Stimulated activated CD4-positive, alpha-beta T cell treated with anti-CD3 and anti-CD28 coated beads, Interleukin-4, amount 100 ng/mL, for 48 hours (primary cell): ENCODE measurements at regions not wholly inside any gene's neighbourhood (a gene's known extent, or its start where the extent isn't known, plus 50 kb on each side); places are given as distances from the start of the nearest gene placed in this dataset.

Experiments
- DNase-seq, 2 donors: peaks; one replicate each; pipeline ENCODE4 v3.0.0-alpha.2; 2020; ENCODE audit warnings: low read depth in 2 of 2

DNA sequence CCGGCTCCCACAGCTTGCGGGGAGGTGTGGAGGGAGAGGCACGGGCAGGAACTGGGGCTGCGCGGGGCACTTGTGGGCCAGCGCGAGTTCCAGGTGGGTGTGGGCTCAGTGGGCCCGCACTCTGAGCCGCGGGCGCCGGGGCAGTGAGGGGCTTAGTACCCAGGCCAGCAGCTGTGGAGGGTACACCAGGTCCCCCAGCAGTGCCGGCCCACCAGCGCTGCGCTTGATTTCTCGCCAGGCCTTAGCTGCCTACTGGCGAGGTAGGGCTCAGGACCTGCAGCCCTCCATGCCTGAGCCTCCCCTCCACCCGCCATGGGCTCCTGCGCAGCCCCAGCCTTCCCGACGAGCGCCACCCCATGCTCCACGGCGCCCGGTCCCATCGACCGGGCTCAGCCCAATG, 337.9 kb upstream of the ACVR2A start:
- DNase-seq, result no peak

DNA sequence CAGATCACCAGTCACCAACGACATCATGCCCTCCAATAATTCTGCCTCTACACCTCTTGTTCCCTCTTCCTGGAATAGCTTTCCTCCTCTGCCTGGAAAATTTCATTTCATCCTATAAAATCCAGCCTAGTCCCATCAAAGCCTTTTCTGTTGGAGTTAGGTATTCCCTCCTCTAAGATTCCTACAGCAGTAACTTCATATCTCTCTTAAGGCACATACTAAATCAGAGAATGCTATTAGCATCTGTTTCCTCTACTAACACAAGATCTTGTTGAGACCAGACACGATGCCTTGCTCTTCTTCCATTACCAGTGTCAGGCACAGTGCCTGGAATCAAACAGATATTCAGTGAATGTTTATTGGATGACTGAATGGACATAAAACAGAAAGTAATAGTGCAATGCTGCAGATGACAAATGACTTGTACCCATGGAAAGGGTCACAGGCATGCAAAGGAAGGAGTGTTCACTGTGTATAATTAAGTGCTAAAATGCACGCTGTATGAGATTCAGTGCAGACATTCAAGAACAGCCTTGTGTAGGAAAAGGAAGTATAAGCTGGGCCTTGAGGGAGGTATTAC, 342.0 kb upstream of the ACVR2A start:
- no peak for DNase-seq

DNA sequence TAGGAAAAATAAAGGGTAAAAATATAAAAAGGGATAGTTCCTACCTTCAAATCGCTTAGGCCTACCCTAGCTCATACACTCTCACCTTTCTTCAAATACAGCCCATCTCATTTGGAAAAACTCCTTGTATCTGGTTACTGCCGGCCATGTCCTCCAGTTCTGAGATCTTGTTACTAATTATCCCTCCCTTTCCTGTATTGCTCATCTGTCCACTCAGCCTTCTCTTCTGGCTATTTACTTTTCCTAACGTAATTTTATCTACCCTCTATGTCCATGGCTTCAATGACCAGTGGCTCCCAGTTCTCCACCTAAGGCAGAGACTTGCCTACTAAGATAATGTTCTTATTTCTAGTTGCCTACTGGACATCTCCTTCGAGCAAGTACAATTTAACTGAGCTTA, 342.9 kb upstream of the ACVR2A start:
- DNase-seq, result no peak

DNA sequence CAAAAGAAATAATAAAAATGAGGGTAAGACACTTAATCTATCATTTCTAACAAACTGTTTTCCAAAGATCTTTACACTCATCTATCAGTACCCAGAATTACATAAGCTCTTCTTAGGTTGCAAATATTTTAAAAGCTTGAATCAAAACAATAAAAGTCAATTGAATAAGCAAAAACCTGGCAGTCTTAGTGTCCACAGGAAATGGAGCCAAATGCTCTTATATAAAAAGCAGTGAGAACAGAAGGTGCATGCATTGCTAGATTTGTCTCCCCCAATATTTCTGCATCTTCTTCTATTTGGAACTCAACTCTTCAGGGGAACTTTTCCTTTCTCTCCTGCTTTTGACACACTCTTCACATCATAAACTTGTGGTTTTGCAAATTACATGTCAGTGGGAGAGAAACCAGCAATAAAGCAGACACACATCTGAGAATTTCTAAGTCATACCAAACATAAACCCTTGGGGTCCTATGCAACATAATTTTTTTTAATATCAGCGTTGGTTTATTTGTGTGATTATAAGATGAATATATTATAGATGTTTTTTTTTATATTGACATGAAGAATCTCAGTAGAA, 343.9 kb upstream of the ACVR2A start:
- no peak for DNase-seq

DNA sequence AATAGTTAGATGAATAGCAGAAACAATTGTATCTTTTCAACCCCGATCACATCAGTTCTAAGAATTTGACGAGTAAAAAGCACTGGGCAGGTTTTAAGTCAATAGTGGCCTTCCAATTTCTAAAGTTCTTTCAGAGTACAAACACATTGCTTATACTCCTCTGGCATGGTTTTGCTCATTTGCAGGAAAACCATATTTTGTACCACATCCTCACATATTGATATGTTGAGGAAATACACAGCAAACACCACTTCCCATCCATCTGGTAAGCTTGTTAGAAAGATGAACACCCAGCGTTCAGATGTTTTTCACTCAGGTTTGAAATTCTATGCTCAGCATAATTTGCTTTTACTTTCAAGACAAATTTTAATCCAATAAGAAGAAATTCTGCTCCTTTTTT, 344.6 kb upstream of the ACVR2A start:
- no peak for DNase-seq

DNA sequence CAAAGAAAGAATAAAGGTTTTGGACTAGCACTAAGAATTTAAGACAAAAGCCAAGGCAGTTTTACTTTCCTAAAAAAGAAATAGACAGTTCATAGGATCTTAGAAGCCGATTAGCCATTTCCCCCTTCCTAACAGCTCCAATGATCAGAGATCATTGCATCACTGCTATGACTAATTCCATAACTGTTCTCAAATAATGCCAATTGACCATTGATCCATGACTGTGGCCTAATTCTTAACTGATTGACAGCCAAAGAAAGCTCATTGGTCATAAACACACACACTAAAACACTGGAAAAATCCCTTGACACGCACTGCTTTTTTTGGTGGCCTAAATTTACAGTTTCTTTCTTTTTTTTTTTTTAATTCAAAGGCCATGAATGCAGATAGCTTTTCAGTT, 345.0 kb upstream of the ACVR2A start:
- DNase-seq, result no peak

DNA sequence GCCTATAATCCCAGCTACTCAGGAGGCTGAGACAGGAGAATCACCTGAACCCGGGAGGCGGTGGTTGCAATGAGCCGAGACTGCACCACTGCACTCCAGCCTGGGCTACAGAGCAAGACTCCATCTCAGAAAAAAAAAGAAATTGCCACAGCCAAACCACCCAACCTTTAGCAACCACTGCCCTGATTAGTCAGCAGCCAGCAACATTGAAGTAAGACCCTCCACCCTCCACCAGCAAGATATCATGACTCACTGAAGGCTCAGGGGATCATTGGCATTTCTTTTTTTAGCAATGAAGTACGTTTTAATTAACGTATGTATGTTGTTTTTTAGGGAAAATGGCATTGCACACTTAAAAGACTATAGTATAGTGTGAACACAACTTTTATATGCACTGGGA, 349.1 kb upstream of the ACVR2A start:
- DNase-seq, result no peak

DNA sequence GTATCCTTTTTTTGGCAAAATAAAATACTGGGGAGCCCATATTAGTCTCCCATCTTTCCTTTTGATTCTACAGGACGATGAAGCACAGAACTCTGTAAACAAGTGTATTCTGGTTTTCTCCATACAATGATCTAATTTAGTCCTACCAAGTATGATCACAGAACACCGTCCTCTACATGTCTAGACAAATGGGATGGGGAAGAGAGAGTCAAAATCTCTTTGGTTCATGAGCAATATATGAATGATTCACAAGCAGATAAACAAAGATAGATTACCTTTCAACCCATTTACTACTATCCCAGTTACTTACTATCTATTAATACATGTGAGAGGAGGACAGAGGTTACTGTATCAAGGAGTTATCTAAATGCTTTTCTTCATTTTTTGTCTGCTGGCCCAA, 352.4 kb upstream of the ACVR2A start:
- no peak for DNase-seq

DNA sequence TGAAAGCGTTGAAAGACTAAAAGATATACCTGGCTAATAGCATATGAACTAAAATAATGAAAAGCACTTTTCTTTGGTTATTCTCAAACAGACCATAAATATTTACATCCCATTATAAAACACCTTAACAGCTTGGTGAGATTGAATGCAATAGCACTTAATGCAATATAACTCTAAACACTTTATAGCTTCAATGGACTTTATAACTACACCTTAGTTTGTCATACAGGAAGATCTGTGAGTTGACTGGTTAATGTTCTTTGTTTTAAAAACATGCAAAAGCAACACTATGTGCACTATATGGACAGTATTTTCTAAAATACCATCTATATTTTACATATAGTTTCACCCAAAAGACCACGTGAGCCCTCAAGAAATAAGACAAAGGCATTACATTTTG, 353.3 kb upstream of the ACVR2A start:
- DNase-seq, result no peak

DNA sequence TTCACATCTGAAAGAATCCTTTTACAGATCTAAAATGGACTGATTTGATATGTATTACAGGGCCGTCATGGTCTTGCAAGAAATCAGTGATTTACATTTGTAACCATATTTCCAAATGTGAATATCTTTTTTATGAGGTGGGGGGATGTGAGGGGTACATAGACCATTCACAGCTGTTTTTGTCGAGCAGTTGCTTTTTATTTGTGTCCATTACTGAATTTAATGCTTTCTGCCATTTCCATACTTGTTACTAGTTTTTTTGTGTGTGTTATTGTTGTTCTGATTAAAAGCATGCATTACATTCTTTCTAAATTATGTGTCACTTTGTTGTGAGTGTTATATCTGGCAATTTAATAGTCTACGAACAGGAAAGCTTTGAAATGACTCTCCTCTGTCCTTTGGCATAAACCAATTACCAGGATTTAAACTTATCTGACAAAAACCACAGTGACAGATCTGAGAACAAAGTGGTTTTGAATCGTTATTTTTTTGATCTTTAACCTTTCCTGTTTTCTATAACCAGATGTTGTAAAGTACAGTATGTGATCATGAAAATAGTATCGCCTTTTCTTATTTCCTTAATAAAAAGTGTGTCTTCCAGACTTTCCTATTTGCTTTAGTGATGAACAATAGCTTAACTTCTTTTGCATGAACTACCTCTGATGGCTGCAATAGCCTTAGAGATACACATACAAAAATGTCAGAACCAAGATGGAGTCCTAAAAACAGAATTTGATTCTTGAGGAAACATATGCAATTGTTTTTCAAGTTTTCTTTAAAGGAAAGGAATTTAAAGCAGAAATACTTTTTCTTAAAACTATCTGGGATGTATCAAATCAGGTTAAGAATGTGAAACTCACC, 354.2 kb upstream of the ACVR2A start:
- no peak for DNase-seq

DNA sequence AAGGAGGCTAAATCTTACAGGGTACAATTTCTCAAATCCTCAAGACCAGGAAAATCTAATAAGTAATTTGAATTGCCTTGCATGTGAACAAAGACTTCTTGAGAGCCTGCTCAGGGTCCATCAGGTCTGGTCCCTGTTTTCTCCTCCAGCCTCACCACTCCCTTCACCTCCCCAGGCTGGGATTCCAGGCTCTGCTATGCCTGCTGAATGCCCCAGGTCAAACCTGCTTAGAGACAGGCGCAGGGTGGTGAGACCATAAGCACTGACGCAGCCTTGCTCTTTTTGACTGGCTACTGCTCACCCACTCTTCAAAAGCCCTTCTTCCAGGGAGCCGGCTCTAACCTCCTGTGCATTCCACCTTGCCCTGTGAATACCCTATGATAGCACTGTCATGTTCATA, 356.4 kb upstream of the ACVR2A start:
- DNase-seq, result no peak

DNA sequence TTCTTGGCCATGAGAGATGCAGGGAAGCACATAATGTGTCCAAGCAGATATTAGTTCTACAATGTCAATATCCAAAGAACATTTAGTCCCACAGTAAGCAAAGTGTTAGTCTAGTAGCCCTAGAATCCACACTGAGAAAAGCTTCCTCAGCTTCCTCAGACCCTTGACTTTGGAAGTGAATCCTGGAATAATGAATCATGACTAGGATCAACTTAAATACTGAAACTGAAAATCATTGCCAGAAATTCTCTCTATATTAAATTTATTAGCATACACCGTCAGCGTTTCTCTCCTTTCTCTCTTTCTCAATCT, 356.9 kb upstream of the ACVR2A start:
- DNase-seq, result no peak

DNA sequence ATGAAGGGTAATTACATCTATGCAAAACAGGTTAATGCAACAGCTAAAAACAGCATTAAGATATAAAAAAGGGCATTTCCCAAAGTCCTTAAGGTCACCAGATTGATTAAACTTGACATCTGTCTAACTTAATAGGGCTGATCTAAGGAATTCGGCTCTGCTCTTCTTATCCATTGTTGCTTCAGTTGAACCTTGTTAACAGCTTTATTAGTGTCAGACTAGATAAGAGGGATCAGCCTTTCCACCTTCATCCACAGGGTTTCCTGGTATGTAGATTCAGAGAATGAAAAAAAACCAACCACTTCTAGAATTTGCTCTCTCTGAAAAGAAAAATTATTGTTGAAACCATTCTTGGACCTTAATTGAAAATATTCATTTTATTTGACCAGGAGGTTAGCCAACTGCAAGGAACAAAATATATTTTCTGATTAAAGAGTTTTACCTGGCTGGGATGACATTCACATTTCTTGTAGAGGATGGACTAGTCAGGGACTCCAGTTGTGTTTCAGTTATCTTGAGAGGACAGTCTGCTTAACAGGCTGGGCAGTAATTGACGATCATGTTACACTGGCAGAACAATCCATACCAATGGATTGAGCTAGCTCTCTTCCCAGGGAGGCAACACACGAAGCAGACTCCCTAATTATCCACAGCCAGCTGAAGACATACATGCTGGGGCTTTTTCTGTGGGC, 357.4 kb upstream of the ACVR2A start:
- DNase-seq, result no peak

DNA sequence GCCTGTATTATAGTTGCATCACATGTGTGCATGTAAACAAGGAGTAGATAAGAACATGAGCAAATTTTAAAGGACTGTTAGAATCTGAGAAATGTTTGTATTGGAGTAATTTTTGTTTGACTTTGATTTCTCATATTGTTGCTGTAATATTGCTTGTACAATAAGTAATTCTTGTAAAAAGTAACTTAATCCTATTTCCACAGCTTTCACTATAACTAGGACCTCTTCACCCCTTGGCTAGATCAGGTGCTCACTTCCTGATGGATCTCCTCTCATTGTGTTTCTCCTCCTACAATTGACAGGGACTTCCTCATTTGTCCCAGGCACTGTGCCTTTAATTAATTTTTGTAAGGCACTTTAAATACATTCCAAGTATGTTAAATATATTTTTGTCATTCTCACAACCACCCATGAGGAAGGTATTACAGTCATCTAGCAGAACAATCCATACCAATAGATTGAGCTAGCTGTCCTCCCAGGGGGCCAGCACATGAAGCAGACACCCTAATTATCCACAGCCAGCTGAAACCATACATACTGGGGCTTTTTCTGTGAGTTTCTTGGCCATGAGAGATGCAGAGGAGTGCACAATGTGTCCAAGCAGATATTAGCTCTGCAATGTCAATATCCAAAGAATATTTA, 359.5 kb upstream of the ACVR2A start:
- DNase-seq, result no peak

DNA sequence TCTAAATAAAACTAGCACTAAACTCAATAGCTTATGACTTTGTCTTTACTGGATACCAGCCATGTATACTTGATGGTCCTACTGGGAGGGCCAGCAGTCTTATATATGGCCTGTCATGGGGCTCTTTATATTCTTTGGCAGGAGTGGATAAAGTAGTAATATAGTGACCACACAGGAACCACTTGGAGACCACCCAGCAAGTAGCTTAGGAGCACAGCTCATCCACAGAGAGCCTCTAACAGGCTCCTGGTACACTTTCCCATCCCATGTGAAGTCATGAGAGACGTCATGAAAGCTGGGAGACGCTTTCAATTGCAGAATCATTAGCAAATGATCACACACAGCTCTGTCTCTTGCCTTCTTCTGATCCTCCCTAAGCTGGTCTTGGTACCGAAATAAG, 360.9 kb upstream of the ACVR2A start:
- DNase-seq, result no peak

DNA sequence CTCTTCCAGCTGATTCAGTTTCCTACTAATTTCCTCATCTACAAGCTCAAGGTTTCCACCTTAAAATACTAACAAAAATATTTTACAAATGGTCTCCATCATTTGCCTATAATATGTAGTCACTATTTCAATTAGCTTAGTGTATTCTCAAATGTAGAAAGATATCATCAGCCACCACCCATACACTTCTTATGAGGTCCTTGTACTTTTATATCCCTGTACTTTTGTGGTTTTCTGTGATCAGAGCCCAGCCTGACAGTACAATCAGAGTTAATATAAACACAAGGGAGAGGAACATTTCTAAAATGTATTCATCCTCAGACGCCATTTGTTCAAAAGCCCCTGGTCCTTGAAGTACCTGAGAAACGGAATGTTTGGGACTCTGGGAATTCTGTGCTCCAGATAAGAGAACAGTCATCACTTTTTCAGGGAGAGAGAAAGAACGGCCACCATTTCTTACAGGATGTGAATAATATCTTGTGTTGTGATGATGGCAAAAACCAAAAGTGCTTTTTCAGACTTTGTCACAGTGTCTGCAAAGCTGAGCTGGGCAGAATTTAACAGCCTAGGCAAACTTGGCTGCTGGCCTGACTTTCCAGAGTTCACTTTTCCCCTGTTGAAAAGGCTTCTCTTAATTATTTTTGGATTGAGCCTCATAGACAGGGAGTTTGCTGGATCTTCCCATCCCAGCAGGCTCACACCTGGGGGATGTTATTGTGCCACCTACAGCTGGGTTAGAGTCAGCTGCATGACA, 361.7 kb upstream of the ACVR2A start:
- no peak for DNase-seq

DNA sequence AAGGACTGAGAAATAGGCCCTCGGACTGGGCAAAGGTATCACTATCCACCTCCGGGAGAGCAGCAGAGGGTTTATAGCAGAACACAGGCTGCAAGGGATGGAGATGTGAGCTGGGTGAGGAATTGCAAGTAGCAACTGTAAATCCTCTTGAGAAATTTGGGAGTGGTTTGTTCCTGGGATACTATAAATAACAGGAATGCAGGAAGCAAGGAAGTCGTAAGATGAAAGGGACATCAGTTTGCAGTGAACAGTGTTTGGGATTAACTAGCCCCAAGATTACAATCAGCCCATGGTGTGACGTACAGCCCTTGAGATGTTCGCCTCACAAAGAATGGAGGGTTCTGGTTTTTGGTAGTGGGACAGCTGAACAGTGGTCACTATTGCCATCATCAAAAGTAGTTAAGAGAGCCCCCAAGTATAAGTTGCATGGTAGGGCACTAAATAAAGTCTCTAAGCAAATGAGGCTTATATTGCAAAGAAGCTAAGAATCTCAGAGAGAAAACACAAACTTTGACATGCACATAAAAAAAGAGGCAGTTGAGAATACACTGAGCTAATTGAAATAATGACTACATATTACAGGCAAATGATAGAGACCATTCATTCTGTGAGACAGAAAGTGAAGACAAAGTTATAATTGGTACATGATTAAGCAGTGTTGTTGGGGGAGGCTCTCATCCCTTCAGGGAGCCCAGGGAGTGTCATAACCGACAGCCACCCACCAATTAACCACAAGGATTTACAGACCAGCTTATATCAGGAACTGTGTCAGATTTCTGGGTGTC, 362.5 kb upstream of the ACVR2A start:
- DNase-seq, result no peak

DNA sequence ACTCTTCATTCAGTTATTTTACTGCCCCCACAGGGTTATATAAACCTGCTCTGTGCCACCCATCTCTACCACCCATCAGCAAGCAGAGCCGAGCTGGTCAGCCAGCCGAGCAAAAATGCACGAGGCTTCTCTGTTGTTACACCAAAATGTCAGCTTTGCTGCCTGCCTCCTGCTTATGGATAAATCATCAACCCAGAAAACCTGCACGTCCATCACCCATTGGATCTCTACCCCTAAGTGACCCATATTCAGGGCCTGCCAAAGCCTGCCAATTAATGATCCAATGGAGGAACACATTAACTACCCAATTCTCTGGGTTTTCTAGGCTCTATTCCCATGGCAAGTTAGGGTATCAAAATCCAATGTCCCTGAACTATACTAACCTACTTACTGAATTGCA, 365.5 kb upstream of the ACVR2A start:
- DNase-seq, result no peak

DNA sequence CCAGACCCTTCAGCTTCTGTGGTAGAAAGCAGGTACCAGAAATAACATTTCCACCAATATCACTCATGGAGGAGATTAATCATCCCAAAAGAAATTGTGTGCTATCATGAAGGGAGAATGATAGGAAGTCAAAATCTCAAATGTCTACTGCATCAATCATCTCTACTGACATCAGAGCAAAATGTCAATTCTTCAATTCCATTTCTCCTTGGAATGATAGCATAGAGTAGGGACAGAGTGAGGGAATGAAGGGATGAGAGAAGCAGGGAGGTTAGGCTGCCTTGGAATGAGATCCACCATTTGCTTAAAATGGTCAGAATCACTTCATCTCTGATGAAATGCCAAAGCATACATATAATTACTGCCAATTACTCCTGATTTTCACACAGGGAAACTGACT, 371.8 kb upstream of the ACVR2A start:
- no peak for DNase-seq

DNA sequence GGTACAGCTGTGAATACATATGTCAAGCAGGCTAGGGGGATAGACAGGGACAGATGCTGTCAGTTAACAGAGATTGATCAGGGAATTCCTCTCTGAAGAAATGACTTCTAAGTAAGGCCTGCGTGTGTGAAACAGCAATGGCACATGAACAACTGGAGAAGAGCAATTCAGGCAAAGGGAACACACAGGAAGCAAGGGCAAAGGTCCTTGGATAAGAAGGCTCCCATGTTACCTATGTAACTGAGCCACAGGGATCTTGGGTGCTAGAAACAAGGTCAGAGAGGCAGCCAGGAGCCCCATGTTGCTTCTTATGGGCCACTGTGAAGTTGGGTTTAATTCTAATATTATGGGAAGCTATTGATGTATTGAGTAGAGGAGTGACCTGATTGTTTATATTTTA, 373.7 kb upstream of the ACVR2A start:
- no peak for DNase-seq

DNA sequence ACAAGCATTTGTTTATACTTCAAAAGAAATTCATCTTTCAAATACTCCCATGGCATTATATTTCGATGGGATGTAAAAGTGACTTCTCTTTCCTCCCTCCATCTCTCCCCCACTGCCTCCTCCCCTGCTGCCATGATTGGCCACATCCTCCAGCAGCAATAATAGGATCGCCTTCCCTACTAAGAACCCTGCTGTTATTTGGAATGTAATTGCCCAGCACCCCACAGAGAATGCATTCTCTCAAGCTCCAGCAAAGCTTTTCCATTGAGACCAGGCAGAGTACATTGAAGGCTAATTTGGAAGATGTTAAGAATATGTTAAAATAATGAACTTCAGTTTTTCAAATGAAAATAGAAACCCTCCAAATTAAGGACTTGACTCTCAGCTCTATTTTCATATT, 375.4 kb upstream of the ACVR2A start:
- DNase-seq, result no peak
